ENCODE measurements at regions not wholly inside any gene's neighbourhood (a gene's known extent, or its start where the extent isn't known, plus 50 kb on each side); places are given as distances from the start of the nearest gene placed in this dataset.

DNA sequence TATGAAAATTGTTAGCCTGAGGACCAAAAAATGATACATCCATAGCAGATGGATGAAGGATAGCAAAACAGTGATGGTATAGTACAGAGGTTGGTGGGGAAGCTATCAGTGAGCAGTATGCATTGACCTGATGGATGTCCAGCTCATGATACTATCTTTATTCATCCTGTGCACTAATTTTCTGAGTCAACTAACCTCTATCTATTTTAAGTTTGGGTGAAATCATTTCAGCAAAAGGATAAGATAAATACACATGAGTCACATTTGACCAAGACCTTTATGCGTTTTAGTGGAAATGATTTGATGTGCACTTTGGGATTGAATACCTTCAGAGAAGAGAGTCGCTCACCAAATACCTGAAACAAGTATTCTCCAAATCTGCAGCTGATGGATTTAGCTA lies 351.0 kb upstream of the NR3C2 start:
- no peak for TF ChIP-seq EZH2phosphoT487 (IDR thresholded peaks at IDR 0.05; ENCODE audit: low read depth)
- TF ChIP-seq, protein P1, sequence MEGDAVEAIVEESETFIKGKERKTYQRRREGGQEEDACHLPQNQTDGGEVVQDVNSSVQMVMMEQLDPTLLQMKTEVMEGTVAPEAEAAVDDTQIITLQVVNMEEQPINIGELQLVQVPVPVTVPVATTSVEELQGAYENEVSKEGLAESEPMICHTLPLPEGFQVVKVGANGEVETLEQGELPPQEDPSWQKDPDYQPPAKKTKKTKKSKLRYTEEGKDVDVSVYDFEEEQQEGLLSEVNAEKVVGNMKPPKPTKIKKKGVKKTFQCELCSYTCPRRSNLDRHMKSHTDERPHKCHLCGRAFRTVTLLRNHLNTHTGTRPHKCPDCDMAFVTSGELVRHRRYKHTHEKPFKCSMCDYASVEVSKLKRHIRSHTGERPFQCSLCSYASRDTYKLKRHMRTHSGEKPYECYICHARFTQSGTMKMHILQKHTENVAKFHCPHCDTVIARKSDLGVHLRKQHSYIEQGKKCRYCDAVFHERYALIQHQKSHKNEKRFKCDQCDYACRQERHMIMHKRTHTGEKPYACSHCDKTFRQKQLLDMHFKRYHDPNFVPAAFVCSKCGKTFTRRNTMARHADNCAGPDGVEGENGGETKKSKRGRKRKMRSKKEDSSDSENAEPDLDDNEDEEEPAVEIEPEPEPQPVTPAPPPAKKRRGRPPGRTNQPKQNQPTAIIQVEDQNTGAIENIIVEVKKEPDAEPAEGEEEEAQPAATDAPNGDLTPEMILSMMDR (IDR thresholded peaks at IDR 0.05; ENCODE audit: low read depth, low read length): no peak

Measured in OCI-LY3 (cell line).